SU-DHL-6 (cell line): ENCODE measurements at regions not wholly inside any gene's neighbourhood (a gene's known extent, or its start where the extent isn't known, plus 50 kb on each side); places are given as distances from the start of the nearest gene placed in this dataset.

Experiments
- CTCF ChIP-seq: fragments of 200-600 bp; sonication (generic); IDR thresholded peaks from one replicate; pipeline ENCODE4 v1.5.1; 2017; ENCODE audit warnings: antibody characterized with exemption, mild to moderate bottlenecking, low read length, moderate library complexity; ENCODE audit not compliant: insufficient read depth, poor library complexity, severe bottlenecking
- EZH2phosphoT487 ChIP-seq: fragments of 200-600 bp; sonication (generic), shearing (Covaris generic); conservative IDR thresholded peaks from 2 replicates; pipeline ENCODE4 v1.6.1; 2018; ENCODE audit warnings: mild to moderate bottlenecking, antibody characterized with exemption, low read length, moderate library complexity, mixed read lengths

- TF ChIP-seq CTCF (no peak), EZH2phosphoT487 (no peak)
Observed at GRCh38 chr1:30300669-30301068, 422.7 kb downstream of the MATN1 start.
